ENCODE measurements at regions not wholly inside any gene's neighbourhood (a gene's known extent, or its start where the extent isn't known, plus 50 kb on each side); places are given as distances from the start of the nearest gene placed in this dataset.

- Histone ChIP-seq H3K27me3 (replicated peaks) (no peaks in the 10 kb centered on the region), H3K9me3 (replicated peaks) (no peaks in the 10 kb centered on the region), H3K4me1 (replicated peaks) (no peaks in the 10 kb centered on the region), H3K27ac (no peak overlapping the region), H3K36me3 (no peaks in the 10 kb centered on the region), H3K4me3 (no peak overlapping the region)
- no peak for DNase-seq (ENCODE audit: low read depth in 1 of 2, low spot score in 2 of 2)
Measured at GRCh38 chr1:195065437-195065836, 1542.8 kb downstream of the KCNT2 start.

GRCh38 chr1:195064358-195064757 is 1543.9 kb downstream of the KCNT2 start:
- no peak overlapping the region for H3K27ac ChIP-seq
- no peaks in the 10 kb centered on the region for H3K4me1 ChIP-seq (replicated peaks)
- DNase-seq (ENCODE audit: low read depth in 1 of 2, low spot score in 2 of 2), result no peak
- no peak overlapping the region for H3K4me3 ChIP-seq
- H3K9me3 ChIP-seq (replicated peaks), result no peaks in the 10 kb centered on the region
- H3K36me3 ChIP-seq, result no peaks in the 10 kb centered on the region
- no peaks in the 10 kb centered on the region for H3K27me3 ChIP-seq (replicated peaks)

GRCh38 chr1:195054217-195054687 is 1554.0 kb downstream of the KCNT2 start:
- no peaks in the 10 kb centered on the region for H3K27me3 ChIP-seq (replicated peaks)
- DNase-seq (ENCODE audit: low read depth in 1 of 2, low spot score in 2 of 2), result no peak
- H3K4me3 ChIP-seq, result no peak overlapping the region
- no peak overlapping the region for H3K27ac ChIP-seq
- peaks cover 4% of the 10 kb centered on the region; the same call in 1 of the 2 replicates for H3K9me3 ChIP-seq (replicated peaks)
- H3K36me3 ChIP-seq, result no peaks in the 10 kb centered on the region
- H3K4me1 ChIP-seq (replicated peaks), result no peaks in the 10 kb centered on the region

- Histone ChIP-seq H3K4me1 (replicated peaks) (no peaks in the 10 kb centered on the region), H3K36me3 (no peaks in the 10 kb centered on the region), H3K27me3 (replicated peaks) (no peaks in the 10 kb centered on the region), H3K9me3 (replicated peaks) (peaks cover 4% of the 10 kb centered on the region; the same call in 1 of the 2 replicates), H3K4me3 (no peak overlapping the region), H3K27ac (no peak overlapping the region)
- no peak for DNase-seq (ENCODE audit: low read depth in 1 of 2, low spot score in 2 of 2)
Measured at GRCh38 chr1:195053478-195053877, 1554.8 kb downstream of the KCNT2 start.

DNA sequence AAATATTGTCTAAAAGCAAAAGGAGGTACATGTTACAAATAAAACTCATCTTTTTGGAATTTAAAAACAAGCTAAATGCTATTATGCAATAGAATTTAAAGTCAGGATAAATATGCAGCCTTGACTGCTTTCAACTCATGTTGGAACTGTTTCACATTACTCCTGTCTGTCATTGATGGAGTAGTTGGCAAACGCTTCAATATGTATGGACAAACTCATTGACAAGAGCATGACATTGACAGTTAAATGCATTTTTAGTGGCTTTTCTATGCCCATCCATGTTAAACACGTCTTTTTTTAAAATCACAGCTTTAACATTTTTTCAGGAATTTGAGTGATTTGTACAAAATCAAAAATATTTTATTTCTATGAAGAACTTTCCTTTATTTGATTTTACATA is 1560.5 kb downstream of the KCNT2 start:
- Histone ChIP-seq H3K9me3 (replicated peaks) (peaks cover 4% of the 10 kb centered on the region; the same call in 1 of the 2 replicates), H3K36me3 (no peaks in the 10 kb centered on the region), H3K4me1 (replicated peaks) (no peaks in the 10 kb centered on the region), H3K27ac (no peak overlapping the region), H3K27me3 (replicated peaks) (no peaks in the 10 kb centered on the region), H3K4me3 (no peak overlapping the region)
- no peak for DNase-seq (ENCODE audit: low read depth in 1 of 2, low spot score in 2 of 2)

DNA sequence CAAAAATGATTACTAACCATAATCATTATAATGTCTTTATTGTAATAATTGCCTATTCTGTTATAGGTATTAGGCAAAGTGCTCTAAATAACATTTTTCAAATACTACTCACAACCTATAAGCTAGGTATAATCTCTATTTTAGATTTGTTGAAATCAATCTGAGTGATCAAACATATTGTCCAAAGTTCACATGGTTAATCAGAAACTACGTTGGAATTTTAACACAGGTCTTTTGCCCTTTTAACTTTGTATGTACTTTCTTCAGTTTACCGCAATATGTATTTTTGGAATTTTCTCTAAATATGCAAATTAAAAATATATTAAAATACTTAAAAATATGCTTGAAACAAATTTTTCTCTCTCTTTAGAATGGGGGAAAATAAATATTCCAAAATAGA is 1563.2 kb downstream of the KCNT2 start:
- no peak for DNase-seq (ENCODE audit: low read depth in 1 of 2, low spot score in 2 of 2)
- H3K4me1 ChIP-seq (replicated peaks), result no peaks in the 10 kb centered on the region
- no peaks in the 10 kb centered on the region for H3K36me3 ChIP-seq
- H3K4me3 ChIP-seq, result no peak overlapping the region
- H3K9me3 ChIP-seq (replicated peaks), result no peaks in the 10 kb centered on the region; the same call in 1 of the 2 replicates
- no peak overlapping the region for H3K27ac ChIP-seq
- no peaks in the 10 kb centered on the region for H3K27me3 ChIP-seq (replicated peaks)

DNA sequence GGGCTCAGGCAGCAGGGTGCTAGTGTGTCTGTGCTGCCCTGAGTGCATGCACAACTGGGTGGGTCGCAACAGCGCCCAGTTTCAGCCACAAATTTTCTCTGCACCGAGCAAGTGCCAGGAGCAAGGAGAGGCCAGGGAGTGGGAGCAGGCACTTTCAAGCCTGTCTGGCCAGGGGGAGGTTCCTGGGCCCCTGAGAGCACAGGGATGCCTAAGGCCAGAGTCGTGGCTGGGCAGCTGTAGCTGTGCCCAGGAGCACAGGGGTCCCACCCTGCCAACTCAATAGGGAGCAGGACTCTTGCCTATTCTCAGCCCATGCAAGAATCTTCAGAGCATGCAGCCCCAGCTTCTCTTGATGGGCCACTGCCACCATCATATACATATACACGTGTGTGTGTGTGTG is 1577.4 kb downstream of the KCNT2 start:
- H3K36me3 ChIP-seq, result no peaks in the 10 kb centered on the region
- no peaks in the 10 kb centered on the region for H3K4me1 ChIP-seq (replicated peaks)
- H3K27me3 ChIP-seq (replicated peaks), result no peaks in the 10 kb centered on the region
- no peak overlapping the region for H3K27ac ChIP-seq
- no peak overlapping the region for H3K4me3 ChIP-seq
- no peaks in the 10 kb centered on the region for H3K9me3 ChIP-seq (replicated peaks)
- no peak for DNase-seq (ENCODE audit: low read depth in 1 of 2, low spot score in 2 of 2)

- H3K4me3 ChIP-seq, result no peak overlapping the region
- no peak overlapping the region for H3K27ac ChIP-seq
- H3K36me3 ChIP-seq, result no peaks in the 10 kb centered on the region
- no peaks in the 10 kb centered on the region for H3K27me3 ChIP-seq (replicated peaks)
- DNase-seq (ENCODE audit: low read depth in 1 of 2, low spot score in 2 of 2), result no peak
- no peaks in the 10 kb centered on the region for H3K4me1 ChIP-seq (replicated peaks)
- H3K9me3 ChIP-seq (replicated peaks), result no peaks in the 10 kb centered on the region
Measured at GRCh38 chr1:195026792-195027191, 1581.4 kb downstream of the KCNT2 start.

- no peak for DNase-seq (ENCODE audit: low read depth in 1 of 2, low spot score in 2 of 2)
- Histone ChIP-seq H3K36me3 (no peaks in the 10 kb centered on the region), H3K4me3 (no peak overlapping the region), H3K4me1 (replicated peaks) (no peaks in the 10 kb centered on the region), H3K27me3 (replicated peaks) (no peaks in the 10 kb centered on the region), H3K27ac (no peak overlapping the region), H3K9me3 (replicated peaks) (0 out of 2 replicates have a peak, but pooled peaks cover 6% of the 10 kb centered on the region)
Measured at GRCh38 chr1:195019385-195019784, 1588.9 kb downstream of the KCNT2 start.

DNA sequence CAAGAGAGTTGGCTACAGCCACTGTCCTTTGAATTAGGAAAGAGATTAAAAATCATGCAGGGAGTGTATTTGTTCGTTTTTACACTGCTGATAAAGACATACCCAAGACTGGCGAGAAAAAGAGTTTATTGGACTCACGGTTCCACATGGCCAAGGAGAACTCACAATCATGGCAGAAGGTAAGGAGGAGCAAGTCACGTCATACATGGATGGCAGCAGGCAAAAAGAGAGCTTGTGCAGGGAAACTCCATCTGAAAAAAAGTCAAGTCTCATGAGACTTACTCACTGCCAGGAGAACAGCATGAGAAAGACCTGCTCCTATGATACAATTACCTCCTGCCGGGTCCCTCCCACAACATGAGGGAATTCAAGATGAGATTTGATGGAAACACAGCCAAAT is 1595.2 kb downstream of the KCNT2 start:
- no peak for DNase-seq (ENCODE audit: low read depth in 1 of 2, low spot score in 2 of 2)
- H3K27ac ChIP-seq, result no peak overlapping the region
- H3K27me3 ChIP-seq (replicated peaks), result no peaks in the 10 kb centered on the region
- H3K4me1 ChIP-seq (replicated peaks), result no peaks in the 10 kb centered on the region
- H3K36me3 ChIP-seq, result no peaks in the 10 kb centered on the region
- 0 out of 2 replicates have a peak, but pooled peaks cover 10% of the 10 kb centered on the region for H3K9me3 ChIP-seq (replicated peaks)
- no peak overlapping the region for H3K4me3 ChIP-seq

- peaks cover 3% of the 10 kb centered on the region for H3K9me3 ChIP-seq (replicated peaks)
- no peak overlapping the region for H3K4me3 ChIP-seq
- H3K27ac ChIP-seq, result no peak overlapping the region
- no peaks in the 10 kb centered on the region for H3K27me3 ChIP-seq (replicated peaks)
- H3K36me3 ChIP-seq, result no peaks in the 10 kb centered on the region
- no peaks in the 10 kb centered on the region for H3K4me1 ChIP-seq (replicated peaks)
- no peak for DNase-seq (ENCODE audit: low read depth in 1 of 2, low spot score in 2 of 2)
Measured at GRCh38 chr1:195005338-195005737, 1602.9 kb downstream of the KCNT2 start.

- no peaks in the 10 kb centered on the region for H3K27me3 ChIP-seq (replicated peaks)
- DNase-seq (ENCODE audit: low read depth in 1 of 2, low spot score in 2 of 2), result no peak
- no peaks in the 10 kb centered on the region for H3K36me3 ChIP-seq
- H3K4me1 ChIP-seq (replicated peaks), result no peaks in the 10 kb centered on the region
- no peak overlapping the region for H3K27ac ChIP-seq
- 0 out of 2 replicates have a peak, but pooled peaks cover 2% of the 10 kb centered on the region for H3K9me3 ChIP-seq (replicated peaks)
- no peak overlapping the region for H3K4me3 ChIP-seq
Measured at GRCh38 chr1:194990483-194990882, 1617.8 kb downstream of the KCNT2 start.

DNA sequence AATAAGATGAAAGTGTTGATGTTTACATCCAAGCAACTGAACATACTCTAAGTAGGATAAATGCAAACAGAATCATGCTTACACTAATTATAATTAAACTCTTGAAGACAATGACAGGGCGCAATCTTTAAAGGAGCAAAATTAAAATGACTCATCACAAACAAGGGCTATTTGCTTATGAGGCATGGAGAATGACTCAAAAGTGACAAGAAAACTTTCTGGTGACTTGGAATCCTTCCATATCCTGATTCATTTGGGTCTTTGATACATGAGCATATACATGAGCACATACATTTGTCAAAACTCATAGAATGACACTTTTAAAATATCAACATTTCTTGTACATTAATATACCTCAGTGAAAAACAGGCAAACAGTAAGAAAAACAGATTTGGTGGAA is 1632.3 kb downstream of the KCNT2 start:
- Histone ChIP-seq H3K9me3 (replicated peaks) (peaks cover 5% of the 10 kb centered on the region; the same call in 1 of the 2 replicates), H3K27me3 (replicated peaks) (no peaks in the 10 kb centered on the region), H3K27ac (no peak overlapping the region), H3K4me3 (no peak overlapping the region), H3K4me1 (replicated peaks) (no peaks in the 10 kb centered on the region), H3K36me3 (no peaks in the 10 kb centered on the region)
- no peak for DNase-seq (ENCODE audit: low read depth in 1 of 2, low spot score in 2 of 2)

DNA sequence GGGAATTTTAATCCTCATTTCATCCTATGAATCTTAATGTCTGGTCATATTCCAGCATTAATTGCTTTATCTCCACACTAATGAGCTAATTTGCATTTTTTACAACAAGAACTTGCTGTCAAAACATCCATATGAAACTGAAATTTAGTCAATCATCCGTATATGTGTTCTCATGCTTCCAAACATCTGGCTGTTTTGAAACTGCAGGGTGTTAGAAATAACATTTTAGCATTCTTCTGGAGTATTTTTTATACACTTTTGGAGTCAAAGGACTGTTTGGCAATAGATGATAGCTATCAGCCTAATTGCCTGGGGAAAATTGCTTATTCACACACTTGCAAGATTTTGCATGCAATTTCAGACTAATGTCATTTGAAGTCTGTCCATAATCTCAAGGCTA is 1639.3 kb downstream of the KCNT2 start:
- Histone ChIP-seq H3K27ac (no peak overlapping the region), H3K4me3 (no peak overlapping the region), H3K9me3 (replicated peaks) (0 out of 2 replicates have a peak, but pooled peaks cover 2% of the 10 kb centered on the region), H3K4me1 (replicated peaks) (no peaks in the 10 kb centered on the region), H3K36me3 (no peaks in the 10 kb centered on the region), H3K27me3 (replicated peaks) (no peaks in the 10 kb centered on the region)
- no peak for DNase-seq (ENCODE audit: low read depth in 1 of 2, low spot score in 2 of 2)

- no peak for DNase-seq (ENCODE audit: low read depth in 1 of 2, low spot score in 2 of 2)
Measured at GRCh38 chr1:194959795-194960194, 1648.4 kb downstream of the KCNT2 start.

More at GRCh38 chr1:194959795-194960194, 1648.4 kb downstream of the KCNT2 start:
- Histone ChIP-seq H3K27me3 (replicated peaks) (no peaks in the 10 kb centered on the region), H3K36me3 (no peaks in the 10 kb centered on the region), H3K4me1 (replicated peaks) (no peaks in the 10 kb centered on the region), H3K9me3 (replicated peaks) (peaks cover 2% of the 10 kb centered on the region; the same call in 1 of the 2 replicates), H3K4me3 (no peak overlapping the region), H3K27ac (no peak overlapping the region)

Measured in SJSA1 (cell line).